PC-3 (cell line): ENCODE measurements at regions not wholly inside any gene's neighbourhood (a gene's known extent, or its start where the extent isn't known, plus 50 kb on each side); places are given as distances from the start of the nearest gene placed in this dataset.
A peak's percentile ranks its signal among the peaks of the same experiment; 100 is the strongest.

Experiments used
- ATAC-seq: fragments of 200-7000 bp; cut with Tn5 transposase; 2 replicates; pipeline ENCODE4 v1.9.1; 2020; ENCODE audit warnings: mild to moderate bottlenecking, moderate library complexity
- BruUV-seq: library from RNA; stranded (reverse); fragments of 400-500 nt; replicated peaks from 2 replicates; lab custom pipeline; 2021; lab: Mats Ljungman, UMichigan
- CTCF ChIA-PET: fragments of 300-600 bp; sonication (Branson Sonifier 250); formaldehyde crosslinking; loops from one replicate; lab custom pipeline; 2022; ENCODE audit warnings: antibody characterized with exemption; lab: Charles Lee
- POLR2A ChIA-PET: fragments of 300-600 bp; sonication (Branson Sonifier 250); formaldehyde crosslinking; loops from one replicate; lab custom pipeline; 2022; ENCODE audit warnings: antibody characterized with exemption; ENCODE audit not compliant: unreplicated experiment; lab: Charles Lee
- DNase-seq: peaks from one replicate; pipeline ENCODE4 v3.0.0-alpha.2; 2015
- H2AFZ ChIP-seq: fragments of 300-600 bp; sonication (generic); 2 replicates; pipeline ENCODE4 v1.6.0; 2016; ENCODE audit warnings: antibody characterized with exemption, low read length
- H3F3A ChIP-seq: fragments of 300-600 bp; sonication (generic); one replicate; pipeline ENCODE4 v1.6.0; 2017; ENCODE audit warnings: antibody characterized with exemption, low read length, control low read depth, mild to moderate bottlenecking; ENCODE audit not compliant: unreplicated experiment
- H3K27ac ChIP-seq: fragments of 300-600 bp; sonication (generic); 2 replicates; pipeline ENCODE4 v1.5.1; 2016; ENCODE audit warnings: mild to moderate bottlenecking, low read length
- H3K27me3 ChIP-seq: fragments of 300-600 bp; sonication (generic); 2 replicates; pipeline ENCODE4 v1.6.1; 2016; ENCODE audit warnings: low read length, mixed read lengths
- H3K36me3 ChIP-seq: fragments of 300-600 bp; sonication (generic); 2 replicates; pipeline ENCODE4 v1.6.1; 2016; ENCODE audit warnings: low read depth, mixed run types, low read length, mixed read lengths
- H3K4me1 ChIP-seq: fragments of 300-600 bp; sonication (generic); 2 replicates; pipeline ENCODE4 v1.5.1; 2016; ENCODE audit warnings: low read length; ENCODE audit not compliant: insufficient read depth
- H3K4me2 ChIP-seq: fragments of 300-600 bp; sonication (generic); 2 replicates; pipeline ENCODE4 v1.6.0; 2016; ENCODE audit warnings: low read length
- H3K4me3 ChIP-seq: fragments of 300-600 bp; sonication (generic); 2 replicates; pipeline ENCODE4 v1.5.1; 2016; ENCODE audit warnings: mild to moderate bottlenecking, low read length, mixed read lengths
- H3K79me2 ChIP-seq: fragments of 300-600 bp; sonication (generic); 2 replicates; pipeline ENCODE4 v1.6.1; 2017; ENCODE audit warnings: low read length, mixed read lengths
- H3K9ac ChIP-seq: fragments of 300-600 bp; sonication (generic); 2 replicates; pipeline ENCODE4 v1.6.0; 2016; ENCODE audit warnings: mild to moderate bottlenecking, low read length
- H3K9me2 ChIP-seq: fragments of 300-600 bp; sonication (generic); replicated peaks from 2 replicates; pipeline ENCODE4 v1.6.1; 2016; ENCODE audit warnings: mixed run types, low read length, mixed read lengths
- H3K9me3 ChIP-seq: fragments of 300-600 bp; sonication (generic); 2 replicates; pipeline ENCODE4 v1.6.1; 2016; ENCODE audit warnings: low read length, mixed read lengths
- H4K20me1 ChIP-seq: fragments of 300-600 bp; sonication (generic); 2 replicates; pipeline ENCODE4 v1.6.1; 2016; ENCODE audit warnings: low read length, mixed read lengths
- CTCF ChIP-seq: fragments of 300-600 bp; sonication (generic); conservative IDR thresholded peaks from 2 replicates; pipeline ENCODE4 v1.5.1; 2017; ENCODE audit warnings: antibody characterized with exemption, low read depth, mild to moderate bottlenecking, low read length
- EZH2 ChIP-seq: fragments of 300-600 bp; sonication (generic); IDR thresholded peaks from one replicate; pipeline ENCODE4 v1.6.1; 2017; ENCODE audit warnings: antibody characterized with exemption, mild to moderate bottlenecking, low read length; ENCODE audit not compliant: unreplicated experiment
- EZH2phosphoT487 ChIP-seq: fragments of 300-600 bp; sonication (generic); IDR thresholded peaks from 2 replicates; pipeline ENCODE4 v1.6.1; 2018; ENCODE audit warnings: mild to moderate bottlenecking, antibody characterized with exemption, low read length, borderline replicate concordance
- intact Hi-C: fragments of 100-400 bp; cut with micrococcal nuclease; formaldehyde crosslinking; loops from 2 replicates; pipeline ENCODE4 v1.9.0; 2023

- Histone ChIP-seq H3K9ac (no peak overlapping the region), H3K4me3 (no peak overlapping the region), H4K20me1 (no peaks in the 10 kb centered on the region), H2AFZ (peak overlapping the region; percentile 80), H3K9me2 (no peaks in the 10 kb centered on the region), H3K36me3 (no peaks in the 10 kb centered on the region), H3K27ac (no peak overlapping the region), H3K27me3 (no peaks in the 10 kb centered on the region), H3K4me1 (peaks cover 6% of the 10 kb centered on the region; the same call in 1 of the 2 replicates), H3K79me2 (no peaks in the 10 kb centered on the region), H3K9me3 (no peaks in the 10 kb centered on the region), H3K4me2 (no peak overlapping the region), H3F3A (no peaks in the 10 kb centered on the region)
- intact Hi-C loops = no loop called here
- POLR2A ChIA-PET = no interaction called here
- DNase-seq (no peak), ATAC-seq (0 out of 2 replicates have a peak, but pooled peaks have one; percentile 20)
- 0 out of 2 replicates have a peak, but pooled peaks have one; percentile 19 for TF ChIP-seq CTCF
- TF ChIP-seq EZH2 = no peak
- CTCF ChIA-PET = no interaction called here
- BruUV-seq = no TSS peak
These were observed 926.6 kb downstream of the VRK1 start for GRCh38 chr14:97723819-97724218.

- no peak overlapping the region for H3K9ac ChIP-seq
- no peaks in the 10 kb centered on the region for H3K79me2 ChIP-seq
- TF ChIP-seq EZH2 = no peak
- no peak for TF ChIP-seq EZH2phosphoT487
- no peak for TF ChIP-seq CTCF
- H3F3A ChIP-seq = no peaks in the 10 kb centered on the region
- ChIA-PET CTCF (interaction anchor here (0.5 to 0.6 kb wide), 2 partner anchors 19 to 254 kb away, joined by 3 read pairs; no protein-coding TSS in a partner anchor), POLR2A (no interaction called here)
- no TSS peak for BruUV-seq
- no peaks in the 10 kb centered on the region for H4K20me1 ChIP-seq
- no peaks in the 10 kb centered on the region for H3K36me3 ChIP-seq
- H2AFZ ChIP-seq = peak overlapping the region; percentile 80
- H3K27me3 ChIP-seq = no peaks in the 10 kb centered on the region
- intact Hi-C loops = no loop called here
- no peaks in the 10 kb centered on the region for H3K9me2 ChIP-seq
- peaks cover 6% of the 10 kb centered on the region; the same call in 1 of the 2 replicates for H3K4me1 ChIP-seq
- peak; percentile 42 for ATAC-seq
- H3K4me2 ChIP-seq = peak overlapping the region; percentile 66
- no peak for DNase-seq
- no peak overlapping the region for H3K27ac ChIP-seq
- no peaks in the 10 kb centered on the region for H3K9me3 ChIP-seq
- H3K4me3 ChIP-seq = peak overlapping the region; percentile 35; the same call in 1 of the 2 replicates
These were observed 927.1 kb downstream of the VRK1 start for GRCh38 chr14:97724265-97724731.

GRCh38 chr14:97726676-97727075 is 929.5 kb downstream of the VRK1 start:
- intact Hi-C loops = no loop called here
- no peaks in the 10 kb centered on the region for H3K79me2 ChIP-seq
- ATAC-seq = no peak
- no peaks in the 10 kb centered on the region for H3K27me3 ChIP-seq
- H3K9me2 ChIP-seq = no peaks in the 10 kb centered on the region
- no peaks in the 10 kb centered on the region for H4K20me1 ChIP-seq
- H3K4me2 ChIP-seq = no peak overlapping the region
- ChIA-PET CTCF (no interaction called here), POLR2A (no interaction called here)
- H3K4me3 ChIP-seq = no peak overlapping the region
- no peak overlapping the region for H2AFZ ChIP-seq
- H3K27ac ChIP-seq = no peak overlapping the region
- peaks cover 6% of the 10 kb centered on the region; the same call in 1 of the 2 replicates for H3K4me1 ChIP-seq
- BruUV-seq = no TSS peak
- H3K9ac ChIP-seq = no peak overlapping the region
- DNase-seq = no peak
- no peaks in the 10 kb centered on the region for H3F3A ChIP-seq
- H3K9me3 ChIP-seq = no peaks in the 10 kb centered on the region
- no peak for TF ChIP-seq EZH2phosphoT487
- no peak for TF ChIP-seq EZH2
- no peak for TF ChIP-seq CTCF
- H3K36me3 ChIP-seq = no peaks in the 10 kb centered on the region
